HCT116 (cell line): ENCODE measurements at regions not wholly inside any gene's neighbourhood (a gene's known extent, or its start where the extent isn't known, plus 50 kb on each side); places are given as distances from the start of the nearest gene placed in this dataset.

ENCODE experiments used
- ATAC-seq: fragments of 200-7000 bp; cut with Tn5 transposase; 2 replicates; pipeline ENCODE4 v1.9.1; 2020; ENCODE audit warnings: mild to moderate bottlenecking, moderate library complexity
- BruUV-seq: library from RNA; stranded (reverse); fragments of 400-500 nt; replicated peaks from 2 replicates; lab custom pipeline; 2021; lab: Mats Ljungman, UMichigan
- CTCF ChIA-PET: fragments of 300-600 bp; sonication (Branson Sonifier 250); formaldehyde crosslinking; loops from one replicate; lab custom pipeline; 2021; ENCODE audit warnings: antibody characterized with exemption; lab: Charles Lee
- POLR2A ChIA-PET: fragments of 300-600, 350-600 bp; sonication (Branson Sonifier 250); formaldehyde crosslinking; loops from one replicate; lab custom pipeline; 2021; ENCODE audit warnings: antibody characterized with exemption; lab: Charles Lee
- RAD21 ChIA-PET, 2 experiments: fragments of 300-600 bp; sonication (Branson Sonifier 250); formaldehyde crosslinking; loops; one replicate each; lab custom pipeline; 2023; ENCODE audit warnings: low total read pairs in 2 of 2; ENCODE audit not compliant: uncharacterized antibody in 2 of 2, unreplicated experiment in 2 of 2, low non-redundant PET in 1 of 2; lab: Charles Lee
- DNase-seq: peaks from one replicate; pipeline ENCODE4 v3.0.0-alpha.2; 2010; ENCODE audit warnings: low read depth, low spot score
- H2AFZ ChIP-seq: fragments of 200-600 bp; shearing (Covaris generic), sonication (generic); 2 replicates; pipeline ENCODE4 v1.6.1; 2017; ENCODE audit warnings: low read depth, mixed run types, mixed read lengths, antibody characterized with exemption, low read length; ENCODE audit not compliant: poor library complexity, severe bottlenecking
- H3K27ac ChIP-seq: 2 replicates; pipeline ENCODE4 v1.5.1; 2012; ENCODE audit warnings: low read depth, low read length
- H3K27me3 ChIP-seq: fragments of 200-600 bp; sonication (generic); 2 replicates; pipeline ENCODE4 v1.6.1; 2016; ENCODE audit warnings: mixed run types, low read length, mixed read lengths; ENCODE audit not compliant: insufficient read depth
- H3K36me3 ChIP-seq, 2 experiments: fragments of 200-500 bp in 1 of 2; fragments of 200-600 bp in 1 of 2; sonication (Bioruptor generic) in 1 of 2; sonication (generic) in 1 of 2; 2 replicates each; pipeline versions ENCODE4 v1.5.1 to v1.6.1; 2014 to 2016; ENCODE audit warnings: low read length in 2 of 2, inconsistent platforms in 1 of 2, mixed read lengths in 1 of 2, mixed run types in 1 of 2; ENCODE audit not compliant: insufficient read depth in 2 of 2, control insufficient read depth in 1 of 2
- H3K4me1 ChIP-seq, 2 experiments: fragments of 200-600 bp in 1 of 2; sonication (generic) in 1 of 2; 2 replicates each; pipeline versions ENCODE4 v1.5.1 to v1.6.1; 2012 to 2017; ENCODE audit warnings: low read length in 2 of 2, inconsistent platforms in 1 of 2, mild to moderate bottlenecking in 1 of 2, mixed read lengths in 1 of 2, mixed run types in 1 of 2, moderate library complexity in 1 of 2; ENCODE audit not compliant: insufficient read depth in 2 of 2, control insufficient read depth in 1 of 2
- H3K4me2 ChIP-seq: fragments of 200-600 bp; sonication (generic); 2 replicates; pipeline ENCODE4 v1.6.1; 2017; ENCODE audit warnings: mixed run types, low read length, mixed read lengths
- H3K4me3 ChIP-seq, 2 experiments: fragments of 200-600 bp in 1 of 2; sonication (generic) in 1 of 2; replicated peaks in 1 of 2; 2 replicates each; pipeline ENCODE4 v1.5.1; 2011 to 2016; ENCODE audit warnings: low read length in 2 of 2, control low read depth in 1 of 2, low read depth in 1 of 2, mild to moderate bottlenecking in 1 of 2, mixed read lengths in 1 of 2, mixed run types in 1 of 2
- H3K79me2 ChIP-seq: fragments of 200-600 bp; sonication (generic); 2 replicates; pipeline ENCODE4 v1.6.1; 2017; ENCODE audit warnings: mild to moderate bottlenecking, mixed run types, low read length, moderate library complexity, mixed read lengths; ENCODE audit not compliant: insufficient read depth
- H3K9ac ChIP-seq: fragments of 200-600 bp; sonication (generic); 2 replicates; pipeline ENCODE4 v1.6.1; 2016; ENCODE audit warnings: low read length, mixed read lengths
- H3K9me2 ChIP-seq: fragments of 200-600 bp; sonication (generic), shearing (Covaris generic); 2 replicates; pipeline ENCODE4 v1.6.1; 2017; ENCODE audit warnings: mixed run types, mild to moderate bottlenecking, moderate library complexity; ENCODE audit not compliant: insufficient read depth
- H3K9me3 ChIP-seq, 2 experiments: fragments of 200-500 bp in 1 of 2; fragments of 200-600 bp in 1 of 2; sonication (Bioruptor generic) in 1 of 2; sonication (generic) in 1 of 2; 2 replicates each; pipeline ENCODE4 v1.6.1; 2014 to 2017; ENCODE audit warnings: low read length in 2 of 2, mixed read lengths in 2 of 2, inconsistent platforms in 1 of 2, low read depth in 1 of 2, mild to moderate bottlenecking in 1 of 2, mixed run types in 1 of 2, moderate library complexity in 1 of 2; ENCODE audit not compliant: control insufficient read depth in 1 of 2, insufficient read depth in 1 of 2
- H4K20me1 ChIP-seq: fragments of 200-600 bp; sonication (generic), shearing (Covaris generic); 2 replicates; pipeline ENCODE4 v1.6.1; 2017; ENCODE audit warnings: mixed run types, mild to moderate bottlenecking, moderate library complexity; ENCODE audit not compliant: insufficient read depth
- ATF3 ChIP-seq: IDR thresholded peaks from 2 replicates; pipeline ENCODE4 v1.6.1; 2012
- CEBPB ChIP-seq: IDR thresholded peaks from 2 replicates; pipeline ENCODE4 v1.6.1; 2012; ENCODE audit warnings: low read depth
- EGR1 ChIP-seq: IDR thresholded peaks from 2 replicates; pipeline ENCODE4 v1.6.1; 2012; ENCODE audit warnings: low read depth
- ELF1 ChIP-seq: IDR thresholded peaks from 2 replicates; pipeline ENCODE4 v1.6.1; 2012; ENCODE audit warnings: low read depth, borderline replicate concordance
- EZH2phosphoT487 ChIP-seq: fragments of 200-600 bp; IDR thresholded peaks from 2 replicates; pipeline ENCODE4 v1.6.1; 2018; ENCODE audit warnings: antibody characterized with exemption, borderline replicate concordance
- FOSL1 ChIP-seq: IDR thresholded peaks from 2 replicates; pipeline ENCODE4 v1.6.1; 2012; ENCODE audit warnings: low read depth
- JUND ChIP-seq: IDR thresholded peaks from 2 replicates; pipeline ENCODE4 v1.6.1; 2012
- MAX ChIP-seq: IDR thresholded peaks from 2 replicates; pipeline ENCODE4 v1.6.1; 2012
- POLR2AphosphoS5 ChIP-seq: IDR thresholded peaks from 2 replicates; pipeline ENCODE4 v1.6.1; 2011; ENCODE audit warnings: mild to moderate bottlenecking, low read depth, low read length, moderate library complexity
- REST ChIP-seq: IDR thresholded peaks from 2 replicates; pipeline ENCODE4 v1.6.1; 2012; ENCODE audit warnings: low read depth
- SIN3A ChIP-seq: IDR thresholded peaks from 2 replicates; pipeline ENCODE4 v1.6.1; 2012; ENCODE audit warnings: low read depth
- SP1 ChIP-seq: IDR thresholded peaks from 2 replicates; pipeline ENCODE4 v1.6.1; 2012; ENCODE audit warnings: low read depth
- SRF ChIP-seq: IDR thresholded peaks from 2 replicates; pipeline ENCODE4 v1.6.1; 2012; ENCODE audit warnings: low read depth
- TCF7L2 ChIP-seq: IDR thresholded peaks from 2 replicates; pipeline ENCODE4 v1.7.0; 2011; ENCODE audit warnings: borderline replicate concordance, inconsistent platforms; ENCODE audit not compliant: insufficient read depth, insufficient read length; ENCODE audit errors: extremely low read depth
- ZFX ChIP-seq: fragments of 450-650 bp; IDR thresholded peaks from 2 replicates; pipeline ENCODE4 v1.6.1; 2017
- ZNF274 ChIP-seq: fragments of 200-500 bp; sonication (Bioruptor generic); IDR thresholded peaks from 2 replicates; pipeline ENCODE4 v1.6.1; 2014; ENCODE audit warnings: mild to moderate bottlenecking, low read depth, low read length, inconsistent platforms
- intact Hi-C: fragments of 100-400 bp; cut with micrococcal nuclease; formaldehyde crosslinking; loops from 2 replicates; pipeline ENCODE4 v1.10.0; 2022

- no peak overlapping the region for H3K4me3 ChIP-seq
- H2AFZ ChIP-seq: no peak overlapping the region
- no TSS peak for BruUV-seq
- no peak overlapping the region for H3K4me2 ChIP-seq
- H3K27me3 ChIP-seq: no peaks in the 10 kb centered on the region; the same call in 1 of the 2 replicates
- ATAC-seq: no peak
- intact Hi-C loops: no loop called here
- H4K20me1 ChIP-seq: no peaks in the 10 kb centered on the region
- ChIA-PET RAD21 (no interaction called here), CTCF (no interaction called here), POLR2A (no interaction called here)
- no peaks in the 10 kb centered on the region for H3K4me1 ChIP-seq
- H3K9ac ChIP-seq: no peak overlapping the region
- H3K27ac ChIP-seq: no peak overlapping the region
- no peaks in the 10 kb centered on the region for H3K9me2 ChIP-seq
- no peak for DNase-seq
- no peaks in the 10 kb centered on the region for H3K36me3 ChIP-seq
- TF ChIP-seq POLR2AphosphoS5 (no peak), JUND (no peak), SRF (no peak), SIN3A (no peak), TCF7L2 (no peak), SP1 (no peak), ATF3 (no peak), ZFX (no peak), REST (no peak), CEBPB (no peak), ELF1 (no peak), EGR1 (no peak), EZH2phosphoT487 (no peak), FOSL1 (no peak), MAX (no peak), ZNF274 (no peak)
- H3K9me3 ChIP-seq: no peaks in the 10 kb centered on the region
- H3K79me2 ChIP-seq: no peaks in the 10 kb centered on the region
Measured at GRCh38 chr1:232553050-232553754, 76.7 kb downstream of the SIPA1L2 start.
